ENCODE measurements at regions not wholly inside any gene's neighbourhood (a gene's known extent, or its start where the extent isn't known, plus 50 kb on each side); places are given as distances from the start of the nearest gene placed in this dataset.

GRCh38 chr9:34869390-34869789 is 88.7 kb upstream of the PHF24 start:
- TF ChIP-seq CTCF (IDR thresholded peaks at IDR 0.05) = no peak
- TF ChIP-seq POLR2A (IDR thresholded peaks at IDR 0.05; ENCODE audit: low read depth) = no peak

All from esophagus muscularis mucosa (tissue), 3 donors.